Urothelium cell line (cell line): ENCODE measurements at regions not wholly inside any gene's neighbourhood (a gene's known extent, or its start where the extent isn't known, plus 50 kb on each side); places are given as distances from the start of the nearest gene placed in this dataset.

Experiments
- DNase-seq: peaks from one replicate; pipeline ENCODE4 v3.0.0; 2011; ENCODE audit warnings: low spot score, mixed read lengths
- FAIRE-seq: peaks from 2 replicates; lab custom pipeline; 2011; peaks lifted over from hg19 to GRCh38; lab: Jason Lieb, UNC

DNA sequence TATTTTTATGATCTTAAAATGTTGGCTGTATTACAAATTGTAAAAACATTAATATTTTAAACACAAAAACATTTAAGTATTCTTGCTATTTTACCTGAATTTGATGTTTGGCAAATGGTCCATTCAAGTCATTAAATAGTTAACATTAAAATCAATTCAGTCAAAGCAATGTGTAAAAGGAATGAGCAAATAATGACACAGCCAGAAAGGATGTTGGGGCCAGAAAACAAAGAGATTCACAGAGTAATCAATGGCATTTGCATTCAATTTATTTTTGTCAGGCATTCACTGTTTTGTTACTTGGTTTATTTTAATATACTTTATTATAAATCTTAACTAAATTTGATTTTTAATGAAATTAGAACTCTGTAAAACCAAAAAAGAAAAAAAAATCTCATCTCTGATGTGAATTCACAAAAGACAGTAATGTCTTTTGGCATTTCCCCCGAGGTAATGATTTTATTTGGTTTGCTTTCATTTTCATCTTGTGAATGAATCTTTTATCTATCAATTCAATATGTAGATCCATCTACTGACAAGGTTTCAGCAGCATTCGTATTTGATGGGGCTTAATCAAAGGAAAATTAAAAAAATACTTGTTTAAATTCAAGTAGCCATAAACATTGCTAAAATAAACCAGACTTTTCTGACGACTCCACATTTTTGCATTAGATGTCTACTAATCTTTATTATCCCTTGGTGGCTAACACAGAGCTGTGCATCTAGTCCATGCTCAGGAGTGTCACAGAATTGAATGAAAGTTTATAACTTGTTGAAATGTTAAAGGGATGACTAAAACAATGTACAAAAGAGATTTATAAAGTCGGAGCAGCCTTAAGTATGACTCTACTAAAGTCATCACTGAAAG is 866.7 kb upstream of the GJE1 start:
- FAIRE-seq, result no peak
- no peak for DNase-seq

DNA sequence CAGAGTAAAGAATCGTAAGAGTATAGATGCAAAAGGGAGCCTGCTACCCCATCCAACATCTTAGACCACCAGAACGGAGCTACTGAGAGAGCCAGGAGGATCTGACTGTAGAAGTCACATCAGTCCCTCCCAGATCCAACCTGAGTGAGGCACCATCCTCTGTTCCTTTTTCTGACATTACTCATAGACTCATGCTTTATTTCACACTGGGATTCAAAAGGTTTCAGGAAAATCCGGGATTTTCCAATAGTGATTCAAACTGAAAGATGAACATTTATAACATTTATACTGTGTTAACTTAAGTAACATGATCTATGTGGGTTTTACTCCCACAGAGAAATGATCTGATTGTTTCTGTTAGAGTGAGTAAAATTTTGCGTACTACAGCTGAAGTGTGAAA is 868.6 kb upstream of the GJE1 start:
- FAIRE-seq (no peak), DNase-seq (no peak)

DNA sequence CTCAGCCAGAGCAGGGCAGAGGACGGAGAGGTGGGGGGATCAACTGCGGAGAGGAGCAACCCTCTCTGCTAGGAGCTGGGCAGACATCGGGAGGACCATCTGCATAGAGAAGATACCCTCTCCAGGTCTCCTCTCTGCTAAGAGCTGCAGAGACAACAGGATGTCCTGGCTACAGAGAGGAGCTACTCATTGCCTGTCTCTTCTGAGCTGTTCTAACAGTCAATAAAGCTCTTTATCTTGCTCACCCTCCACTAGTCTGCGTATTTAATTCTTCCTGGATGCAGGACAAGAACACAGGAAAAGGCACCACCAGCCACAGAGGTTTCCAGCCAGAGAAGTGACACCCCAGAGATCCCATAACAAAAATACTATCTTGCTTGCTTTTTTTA is 871.1 kb upstream of the GJE1 start:
- FAIRE-seq, result no peak
- DNase-seq, result no peak

DNA sequence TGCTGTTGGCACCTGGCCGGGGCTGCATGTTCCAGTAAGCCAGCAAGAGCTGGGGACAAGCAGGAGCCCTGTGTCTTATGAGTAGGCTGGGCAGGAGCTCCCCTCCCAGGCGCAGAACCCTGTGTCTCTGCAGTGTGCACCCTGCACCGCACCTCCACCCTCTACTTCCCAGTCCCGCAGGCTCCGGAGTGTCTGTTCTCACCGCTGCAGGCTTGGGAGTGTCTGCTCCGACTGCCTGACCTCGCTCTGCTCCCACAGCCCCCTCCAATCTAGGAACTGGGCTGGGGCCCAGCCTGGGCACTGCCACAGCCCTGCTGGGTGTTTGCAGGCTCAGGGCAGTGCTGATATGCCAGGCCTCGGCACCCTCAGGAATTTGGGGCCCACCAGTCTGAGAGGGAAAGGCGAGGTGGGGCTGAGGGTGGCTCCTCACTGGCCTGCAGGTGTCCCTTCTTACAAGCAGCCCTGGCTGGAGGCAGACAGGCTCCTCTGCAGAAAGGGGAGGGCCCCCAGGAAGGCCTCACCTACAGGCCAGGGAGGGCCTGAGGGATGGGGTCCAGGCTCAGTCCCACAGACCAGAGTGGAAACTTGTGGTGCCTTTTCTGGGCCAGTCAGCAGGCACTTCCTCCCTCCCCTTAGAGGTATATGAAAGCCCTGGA is 871.6 kb upstream of the GJE1 start:
- DNase-seq (no peak), FAIRE-seq (no peak)

DNA sequence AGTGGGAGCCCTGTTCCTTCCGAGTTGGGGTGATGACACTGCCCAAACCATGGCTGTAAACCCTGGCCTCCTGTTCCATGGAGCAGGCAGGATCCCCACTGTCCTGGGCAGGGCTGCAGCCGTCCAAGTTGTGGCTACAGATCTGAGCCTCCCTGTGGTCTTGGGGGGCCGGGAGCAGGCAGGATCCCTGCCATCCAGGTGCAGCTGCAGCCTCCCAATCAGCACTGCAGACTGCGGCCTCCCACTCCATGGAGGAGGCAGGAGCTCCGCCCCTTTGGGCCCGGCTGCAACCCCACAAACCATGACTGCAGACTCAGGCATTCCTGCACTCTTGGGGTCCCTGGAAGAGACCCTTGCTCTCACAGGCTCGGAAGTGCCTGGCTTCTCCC is 872.1 kb upstream of the GJE1 start:
- DNase-seq, result no peak
- peak; percentile 50 for FAIRE-seq

DNA sequence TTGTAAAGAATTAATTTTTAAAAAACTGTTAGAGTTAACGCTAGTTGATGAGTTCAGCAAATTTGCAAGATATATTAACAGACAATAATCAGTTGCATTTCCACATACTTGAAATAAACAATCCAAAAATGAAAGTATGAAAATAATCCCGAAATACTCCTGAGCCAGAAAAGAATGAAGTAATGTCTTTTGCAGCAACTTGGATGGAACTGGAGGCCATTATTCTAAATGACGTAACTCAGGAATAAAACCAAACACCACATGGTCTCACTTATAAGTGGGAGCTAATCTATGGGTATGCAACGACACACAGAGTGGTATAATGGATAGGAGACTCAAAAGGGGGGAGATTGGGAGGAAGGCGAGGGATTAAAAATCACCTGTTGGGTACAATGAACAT is 872.9 kb upstream of the GJE1 start:
- DNase-seq, result no peak
- no peak for FAIRE-seq

DNA sequence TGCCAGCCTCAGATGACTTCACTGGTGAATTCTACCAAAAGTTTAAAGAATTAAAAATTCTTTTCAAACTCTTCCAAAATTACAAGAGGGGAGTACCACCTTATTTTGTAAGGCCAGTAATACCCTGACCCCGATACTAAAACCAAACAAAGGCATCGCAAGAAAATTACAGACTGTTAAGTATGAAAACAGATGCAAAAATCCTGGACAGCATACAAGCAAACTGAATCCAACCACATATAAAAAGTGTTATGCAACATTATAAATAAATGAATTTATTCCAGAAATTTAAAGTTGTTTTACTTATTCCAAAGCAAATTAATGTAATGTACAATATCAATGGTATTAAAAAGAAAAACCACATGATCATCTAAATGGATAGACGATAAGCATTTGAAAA is 873.6 kb upstream of the GJE1 start:
- DNase-seq (no peak), FAIRE-seq (no peak)

DNA sequence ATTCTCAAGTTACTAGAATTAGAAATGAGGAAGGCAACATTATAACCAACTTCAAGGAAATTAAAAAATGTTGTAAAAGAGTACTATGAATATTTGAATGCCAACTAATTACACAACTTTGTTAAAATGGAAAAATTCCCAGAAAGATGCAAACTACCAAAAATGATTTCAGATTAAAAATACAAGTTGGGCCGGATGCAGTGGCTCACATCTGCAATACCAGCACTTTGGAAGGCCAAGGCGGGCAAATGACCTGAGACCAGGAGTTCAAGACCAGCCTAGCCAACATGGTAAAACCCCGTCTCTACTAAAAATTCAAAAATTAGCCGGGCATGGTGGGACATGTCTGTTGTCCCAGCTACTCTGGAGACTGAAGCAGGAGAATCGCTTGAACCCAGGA is 874.2 kb upstream of the GJE1 start:
- DNase-seq (no peak), FAIRE-seq (no peak)

DNA sequence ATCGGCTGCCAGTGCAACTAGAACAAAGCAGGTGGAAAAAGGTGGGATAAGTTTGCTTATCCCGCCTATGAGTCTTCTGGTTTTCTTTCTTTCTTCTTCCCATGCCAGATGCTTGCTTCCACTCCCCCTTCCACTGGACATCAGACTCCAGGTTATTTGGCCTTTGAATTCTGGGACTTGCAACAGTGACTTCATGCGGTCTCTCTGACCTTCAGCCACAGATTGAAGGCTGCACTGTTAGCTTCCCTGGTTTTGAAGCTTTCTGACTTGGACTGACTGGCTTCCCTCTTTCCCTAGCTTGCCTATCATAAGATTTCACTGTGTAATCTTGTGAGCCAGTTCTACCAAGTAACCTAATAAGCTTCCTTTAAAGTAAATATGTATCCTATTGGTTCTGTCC is 878.4 kb upstream of the GJE1 start:
- no peak for DNase-seq
- no peak for FAIRE-seq

DNA sequence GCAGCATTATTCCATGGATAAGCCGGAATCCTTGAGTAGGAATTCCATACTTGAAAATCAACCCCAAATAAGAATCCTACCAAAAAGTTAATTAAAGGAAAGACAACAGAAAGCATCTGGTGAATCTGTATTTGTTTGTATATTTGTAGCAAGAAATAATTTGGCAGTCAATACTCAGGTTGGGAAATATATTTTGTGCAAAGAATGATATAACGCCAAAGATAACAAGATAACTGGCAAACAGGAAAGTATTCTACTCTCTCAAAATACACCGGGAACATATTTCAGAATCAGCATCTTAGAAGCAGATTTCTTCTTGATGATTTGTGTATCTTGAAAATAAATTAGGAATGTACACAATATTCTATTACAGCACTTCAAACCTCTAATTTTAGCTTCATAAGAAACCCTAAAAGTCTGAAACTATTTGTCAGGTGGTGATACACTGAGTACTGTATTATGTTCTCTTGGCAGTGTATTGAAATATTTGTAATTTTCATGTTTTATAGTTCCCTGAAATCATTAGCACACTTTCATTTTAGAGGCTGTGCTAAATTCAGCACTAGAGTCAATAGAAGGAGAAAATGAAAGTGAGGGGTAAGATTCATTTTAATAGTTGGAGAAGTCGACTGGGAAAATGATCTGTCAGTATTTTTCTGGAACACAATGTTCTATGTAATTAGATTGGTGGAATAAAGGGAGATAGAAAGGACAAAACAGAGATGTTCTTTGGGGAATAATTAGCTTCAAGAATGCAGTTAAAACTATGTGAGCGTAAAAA is 879.7 kb upstream of the GJE1 start:
- DNase-seq (no peak), FAIRE-seq (no peak)

DNA sequence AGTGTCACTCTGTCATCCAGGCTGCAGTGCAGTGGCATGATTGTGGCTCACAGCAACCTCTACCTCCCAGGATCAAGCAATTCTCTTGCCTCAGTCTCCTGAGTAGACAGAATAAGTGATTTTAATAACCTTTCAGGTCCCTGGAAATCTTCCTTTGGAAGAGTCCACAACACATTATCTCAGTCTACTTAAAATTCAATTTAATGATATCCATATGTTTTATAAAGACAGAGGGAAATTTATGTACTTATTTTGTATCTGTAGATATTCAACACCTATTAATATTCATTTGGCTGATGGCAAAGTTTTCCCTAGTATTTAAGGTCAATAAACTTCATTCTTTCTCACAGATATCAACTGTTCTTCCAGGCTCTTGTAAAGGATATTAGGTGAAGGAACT is 881.4 kb upstream of the GJE1 start:
- FAIRE-seq, result no peak
- DNase-seq, result no peak

DNA sequence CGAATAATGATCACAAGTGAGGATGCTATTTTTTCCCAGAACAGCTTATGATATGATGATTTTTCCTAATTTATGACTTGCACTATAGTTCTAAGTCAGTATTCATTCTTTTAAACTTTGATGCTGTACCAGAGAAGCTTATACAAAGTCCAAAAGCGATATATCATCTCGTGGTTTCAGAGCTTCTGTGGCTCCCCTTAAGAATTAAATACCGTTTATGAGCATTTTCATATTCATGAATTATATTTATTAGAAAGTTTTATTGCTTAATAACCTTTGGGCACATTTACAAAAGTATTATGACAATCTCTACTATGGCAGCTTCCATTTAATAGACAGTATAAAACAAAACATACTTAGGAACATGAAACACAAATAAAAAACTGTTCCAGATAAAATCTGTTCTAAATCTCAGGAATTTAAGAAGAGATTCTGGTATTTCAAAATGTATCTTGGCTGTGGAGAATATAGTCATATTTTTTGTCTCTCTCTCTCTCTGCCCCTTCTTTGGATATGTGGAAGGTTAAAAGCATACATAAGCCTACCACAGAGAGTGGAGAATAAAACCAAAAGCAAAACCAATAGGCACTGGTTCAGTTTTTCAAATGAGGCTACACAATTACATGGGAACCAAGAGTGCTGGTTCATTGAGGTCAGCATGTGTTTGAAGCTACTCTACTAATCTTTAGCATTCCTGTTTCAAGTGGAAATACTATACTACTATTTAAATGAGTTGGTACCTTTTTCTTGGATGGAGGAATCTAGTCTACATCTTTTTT is 884.5 kb upstream of the GJE1 start:
- no peak for FAIRE-seq

DNA sequence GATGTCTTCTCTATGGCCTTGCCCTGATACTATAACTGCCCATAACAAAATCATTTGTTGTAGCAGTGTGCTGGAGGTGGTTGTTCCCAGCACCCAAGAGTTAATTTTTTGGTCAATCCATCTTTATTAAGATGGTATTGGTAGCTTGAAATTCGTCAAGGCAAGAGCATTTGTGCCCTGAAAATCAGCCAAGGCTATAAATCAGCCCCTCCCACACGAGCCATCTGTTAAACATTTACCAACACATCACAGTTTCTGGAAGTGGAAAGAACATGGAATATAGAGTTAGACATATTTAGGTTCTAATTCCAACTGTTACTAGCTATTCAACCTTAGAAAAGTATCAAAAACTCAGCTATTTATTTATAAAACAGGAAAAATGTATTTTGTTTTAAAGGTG is 888.4 kb upstream of the GJE1 start:
- no peak for DNase-seq
- FAIRE-seq, result no peak

More for the DNA sequence above, 884.5 kb upstream of the GJE1 start:
- DNase-seq, result no peak

DNA sequence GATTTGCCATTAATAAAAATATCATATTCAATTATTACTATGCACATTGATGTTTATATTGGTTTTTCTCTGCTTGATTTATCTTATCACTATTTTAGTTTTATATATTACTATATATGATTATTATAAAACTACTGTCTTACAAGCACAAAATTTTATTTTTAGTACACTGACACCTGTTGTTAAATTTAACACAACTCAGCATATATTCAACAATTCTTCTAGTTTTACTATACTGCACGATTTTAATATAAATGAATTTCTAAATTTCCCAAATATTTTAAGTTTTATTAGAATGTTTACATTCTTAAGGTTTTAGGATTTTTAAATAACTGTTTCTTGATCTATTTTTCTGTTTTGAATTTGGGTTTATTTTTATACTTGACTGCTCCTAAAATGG is 889.8 kb upstream of the GJE1 start:
- DNase-seq, result no peak
- FAIRE-seq, result no peak

DNA sequence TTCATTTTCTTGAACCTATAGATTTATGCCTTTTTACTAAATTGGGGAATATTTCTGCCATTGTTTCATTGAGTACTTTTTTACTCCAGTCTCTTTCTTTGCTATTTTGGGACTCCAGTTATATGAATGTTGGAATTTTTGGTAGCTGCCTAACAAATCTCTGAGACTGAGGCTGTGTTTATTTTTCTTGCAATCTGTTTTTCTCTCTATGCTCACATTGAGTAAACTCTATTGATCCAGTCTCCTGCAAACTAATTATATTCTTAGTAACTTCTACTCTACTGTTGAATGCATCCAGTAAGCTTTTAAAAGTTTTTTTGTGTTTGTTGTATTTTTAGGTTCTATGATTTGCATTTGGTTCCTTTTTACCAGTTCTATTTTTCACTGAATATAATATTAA is 903.4 kb upstream of the GJE1 start:
- no peak for FAIRE-seq
- no peak for DNase-seq

DNA sequence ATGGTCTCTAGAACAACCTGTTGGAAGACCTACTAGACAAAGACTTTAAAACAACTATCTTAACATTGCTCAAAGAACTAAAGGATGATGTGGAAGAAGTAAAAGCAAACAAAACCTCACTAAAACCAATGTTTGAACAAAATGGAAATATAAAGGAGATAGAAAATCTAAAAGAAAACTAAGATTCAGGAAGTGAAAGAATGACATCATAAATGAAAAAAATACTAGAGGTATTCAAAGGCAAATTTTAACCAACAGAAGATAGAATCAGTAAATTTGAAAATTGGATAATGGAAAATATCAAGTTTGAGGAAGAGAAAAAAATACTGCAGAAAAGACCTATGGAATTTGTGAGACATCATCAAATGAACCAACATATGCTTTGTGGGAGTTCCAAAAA is 914.1 kb upstream of the GJE1 start:
- no peak for FAIRE-seq
- DNase-seq, result no peak

DNA sequence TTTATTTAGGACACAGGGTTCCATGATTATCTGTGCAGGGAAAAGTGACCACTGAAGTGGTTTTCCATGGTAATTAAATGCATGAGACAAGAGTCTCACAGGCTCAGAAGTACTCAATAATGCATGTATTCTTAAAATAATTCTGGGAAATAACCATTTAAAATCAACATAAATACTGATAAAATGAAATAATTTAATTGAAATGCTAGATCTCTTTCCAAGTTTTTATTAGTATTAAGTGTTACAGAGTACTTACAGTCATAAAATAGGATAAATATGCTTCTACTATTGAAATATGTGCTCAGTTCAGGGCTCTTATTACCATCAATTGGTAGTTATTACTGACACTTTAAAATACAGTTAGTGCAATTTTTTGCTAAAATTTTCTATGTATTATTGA is 916.0 kb upstream of the GJE1 start:
- FAIRE-seq, result no peak
- no peak for DNase-seq

DNA sequence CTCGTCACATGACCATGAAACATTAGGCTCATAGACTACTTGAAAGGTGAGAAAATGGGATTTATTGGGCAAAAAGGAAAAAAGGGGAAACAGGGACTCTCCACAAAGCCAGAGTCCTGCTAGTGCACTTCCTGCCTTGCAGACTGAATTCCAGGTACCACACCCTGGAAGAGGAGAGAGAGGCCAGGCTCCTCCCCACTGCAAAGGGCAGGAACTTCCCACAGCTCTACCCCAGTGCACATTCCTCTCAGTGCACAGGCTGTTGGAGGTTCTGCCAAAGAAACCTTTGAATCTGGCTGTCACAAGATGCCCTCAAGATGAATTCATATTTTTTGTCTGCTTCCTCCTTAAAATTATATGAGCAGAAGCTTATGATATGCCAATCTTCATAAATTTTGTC is 920.4 kb upstream of the GJE1 start:
- FAIRE-seq, result no peak
- DNase-seq, result no peak

DNA sequence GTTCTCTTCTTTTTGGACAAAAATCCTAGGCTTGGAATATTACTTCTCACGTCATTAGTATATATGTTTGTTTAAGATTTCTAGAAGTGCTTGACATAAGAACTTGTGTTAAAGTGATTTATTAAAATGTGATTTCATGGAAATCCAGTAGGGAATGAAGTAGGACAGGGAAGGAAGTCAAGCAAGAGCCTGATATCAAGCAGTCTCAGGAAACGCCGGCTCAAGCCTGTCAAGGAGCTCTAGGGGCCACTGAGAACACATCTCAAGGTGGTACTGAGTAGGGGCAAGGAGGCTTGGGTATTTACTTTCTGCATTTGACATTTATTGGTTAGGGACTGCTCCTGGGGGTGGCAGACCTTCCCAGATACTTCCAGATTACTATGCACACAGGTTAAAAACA is 920.9 kb upstream of the GJE1 start:
- no peak for FAIRE-seq

DNA sequence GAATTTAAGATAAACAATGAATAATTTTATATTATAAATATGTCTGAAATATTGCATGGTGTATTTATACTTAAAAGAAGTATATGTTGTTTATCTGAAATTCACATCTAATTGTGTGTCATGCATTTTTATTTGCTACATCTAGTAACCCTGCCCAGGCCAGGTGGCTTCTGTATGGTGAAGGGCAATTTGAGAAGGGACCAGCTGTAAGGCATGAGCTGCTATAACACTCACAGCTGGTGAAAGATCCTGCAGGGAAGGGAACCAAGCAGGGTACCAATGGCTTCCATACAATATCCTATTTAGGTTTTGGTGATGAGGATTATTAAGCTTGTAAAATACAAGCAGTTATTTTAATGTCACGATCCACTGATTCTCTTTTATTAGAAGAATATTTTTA is 921.8 kb upstream of the GJE1 start:
- FAIRE-seq (no peak), DNase-seq (no peak)

More for the DNA sequence above, 920.9 kb upstream of the GJE1 start:
- no peak for DNase-seq

DNA sequence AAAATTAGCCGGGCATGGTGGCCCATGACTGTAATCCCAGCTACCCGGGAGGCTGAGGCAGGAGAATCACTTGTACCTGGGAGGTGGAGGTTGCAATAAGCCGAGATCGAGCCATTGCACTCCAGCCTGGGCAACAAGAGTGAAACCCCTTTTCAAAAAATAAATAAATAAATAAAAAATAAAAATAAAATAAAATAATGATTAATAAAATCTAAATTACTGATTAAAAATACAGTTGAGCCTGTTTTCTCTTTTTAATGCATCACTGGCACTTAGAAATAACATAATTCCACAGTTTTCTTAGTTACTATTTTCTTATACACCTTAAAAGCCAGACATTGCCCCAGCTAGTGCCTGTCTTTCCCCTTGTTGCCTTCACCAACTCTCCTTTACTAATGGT is 922.8 kb upstream of the GJE1 start:
- DNase-seq, result no peak
- FAIRE-seq, result no peak
